Mesenchymal stem cell (in vitro differentiated cells and primary cell): ENCODE measurements at regions not wholly inside any gene's neighbourhood (a gene's known extent, or its start where the extent isn't known, plus 50 kb on each side); places are given as distances from the start of the nearest gene placed in this dataset.

Source experiments
- DNase-seq: peaks from one replicate; pipeline ENCODE4 v3.0.0-alpha.2; 2013
- H2AFZ ChIP-seq: one replicate; pipeline ENCODE4 v1.6.1; 2013; ENCODE audit warnings: low read depth, mild to moderate bottlenecking, control low read depth, inconsistent platforms, low read length, moderate library complexity
- H2AK5ac ChIP-seq: 2 replicates; pipeline ENCODE4 v1.6.1; 2013; ENCODE audit warnings: low read length, moderate library complexity, mild to moderate bottlenecking, inconsistent platforms; ENCODE audit not compliant: severe bottlenecking
- H2BK120ac ChIP-seq: one replicate; pipeline ENCODE4 v1.6.1; 2013; ENCODE audit warnings: low read depth, mild to moderate bottlenecking, inconsistent platforms, low read length, moderate library complexity
- H2BK12ac ChIP-seq, 2 experiments: one replicate each; pipeline ENCODE4 v1.6.1; 2013; ENCODE audit warnings: inconsistent platforms in 2 of 2, low read length in 2 of 2, mild to moderate bottlenecking in 2 of 2, moderate library complexity in 2 of 2, control low read depth in 1 of 2
- H2BK15ac ChIP-seq: one replicate; pipeline ENCODE4 v1.6.1; 2013; ENCODE audit warnings: mild to moderate bottlenecking, low read depth, inconsistent platforms; ENCODE audit not compliant: poor library complexity, severe bottlenecking
- H2BK5ac ChIP-seq: 2 replicates; pipeline ENCODE4 v1.6.1; 2013; ENCODE audit warnings: low read depth, mild to moderate bottlenecking, low read length, control low read depth, inconsistent platforms; ENCODE audit not compliant: poor library complexity, severe bottlenecking
- H3K14ac ChIP-seq, 2 experiments: one replicate each; pipeline ENCODE4 v1.6.1; 2013; ENCODE audit warnings: inconsistent platforms in 2 of 2, low read length in 2 of 2, control low read depth in 1 of 2, mild to moderate bottlenecking in 1 of 2, moderate library complexity in 1 of 2
- H3K18ac ChIP-seq, 2 experiments: one replicate each; pipeline ENCODE4 v1.6.1; 2013; ENCODE audit warnings: inconsistent platforms in 2 of 2, low read length in 2 of 2, control low read depth in 1 of 2, low read depth in 1 of 2, mild to moderate bottlenecking in 1 of 2
- H3K23ac ChIP-seq, 2 experiments: one replicate each; pipeline ENCODE4 v1.6.1; 2013; ENCODE audit warnings: inconsistent platforms in 2 of 2, low read length in 2 of 2, mild to moderate bottlenecking in 2 of 2, moderate library complexity in 2 of 2, control low read depth in 1 of 2
- H3K27ac ChIP-seq: 2 replicates; pipeline ENCODE4 v1.5.1; 2013; ENCODE audit warnings: mild to moderate bottlenecking, moderate library complexity, low read length, control low read depth, inconsistent platforms; ENCODE audit not compliant: poor library complexity, severe bottlenecking
- H3K27me3 ChIP-seq, 2 experiments: 2 replicates each; pipeline versions ENCODE4 v1.6.1 to v1.7.0; 2013; ENCODE audit warnings: low read length in 2 of 2, mild to moderate bottlenecking in 2 of 2, moderate library complexity in 2 of 2, control low read depth in 1 of 2, inconsistent platforms in 1 of 2; ENCODE audit not compliant: control insufficient read depth in 1 of 2, insufficient read depth in 1 of 2
- H3K36me3 ChIP-seq, 2 experiments: 2 replicates each; pipeline versions ENCODE4 v1.6.1 to v1.7.0; 2013; ENCODE audit warnings: low read length in 2 of 2, control low read depth in 1 of 2, inconsistent platforms in 1 of 2, low read depth in 1 of 2, mild to moderate bottlenecking in 1 of 2; ENCODE audit not compliant: insufficient read depth in 2 of 2, control insufficient read depth in 1 of 2
- H3K4ac ChIP-seq, 2 experiments: one replicate each; pipeline ENCODE4 v1.6.1; 2013; ENCODE audit warnings: inconsistent platforms in 2 of 2, low read length in 2 of 2, mild to moderate bottlenecking in 2 of 2, moderate library complexity in 2 of 2, control low read depth in 1 of 2, low read depth in 1 of 2
- H3K4me1 ChIP-seq: 2 replicates; pipeline ENCODE4 v1.6.1; 2013; ENCODE audit warnings: low read depth, low read length, control low read depth; ENCODE audit not compliant: control insufficient read depth, insufficient read depth
- H3K4me2 ChIP-seq: 2 replicates; pipeline ENCODE4 v1.6.1; 2013; ENCODE audit warnings: low read length, mild to moderate bottlenecking, inconsistent platforms; ENCODE audit not compliant: poor library complexity, severe bottlenecking
- H3K4me3 ChIP-seq, 2 experiments: 2 replicates each; pipeline versions ENCODE4 v1.5.1 to v1.7.0; 2013; ENCODE audit warnings: low read length in 2 of 2, mild to moderate bottlenecking in 2 of 2, control low read depth in 1 of 2, low read depth in 1 of 2; ENCODE audit not compliant: insufficient read depth in 1 of 2
- H3K79me1 ChIP-seq: replicated peaks from 2 replicates; pipeline ENCODE4 v1.6.1; 2013; ENCODE audit warnings: mild to moderate bottlenecking, control low read depth, low read length, inconsistent platforms; ENCODE audit not compliant: poor library complexity, severe bottlenecking
- H3K9ac ChIP-seq: 2 replicates; pipeline ENCODE4 v1.7.0; 2013; ENCODE audit warnings: mild to moderate bottlenecking, low read length, moderate library complexity
- H3K9me3 ChIP-seq: 2 replicates; pipeline ENCODE4 v1.7.0; 2013; ENCODE audit warnings: mild to moderate bottlenecking, low read length; ENCODE audit not compliant: control insufficient read depth
- H4K8ac ChIP-seq: one replicate; pipeline ENCODE4 v1.6.1; 2013; ENCODE audit warnings: inconsistent platforms, mild to moderate bottlenecking, low read length, moderate library complexity
- H4K91ac ChIP-seq: one replicate; pipeline ENCODE4 v1.6.1; 2013; ENCODE audit warnings: mild to moderate bottlenecking, low read length, inconsistent platforms
- WGBS: methylation state at CpG from one replicate; pipeline ENCODE4 v1.1.7; 2013; ENCODE audit warnings: mixed read lengths; 5-methylcytosine and 5-hydroxymethylcytosine counted together

DNA sequence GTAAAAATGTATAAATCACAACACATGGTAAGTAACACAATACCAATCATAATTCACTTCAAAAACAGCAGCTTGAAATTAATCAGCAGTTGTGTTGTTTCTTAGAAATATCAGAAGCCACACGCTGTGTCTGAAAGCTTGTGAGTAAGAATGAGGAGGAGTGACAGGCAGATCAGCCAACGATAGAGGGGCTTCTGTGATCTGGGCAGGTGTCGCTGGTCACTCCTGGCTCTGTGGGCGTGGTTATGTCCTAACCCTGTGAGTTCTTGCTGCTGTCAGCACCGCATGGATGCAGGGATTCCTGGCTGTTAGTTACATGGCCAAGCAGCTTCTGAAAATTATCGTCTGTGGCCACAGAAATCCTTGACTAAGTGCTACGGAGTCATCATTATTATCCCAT, 123.4 kb downstream of the SLC25A47 start:
- Histone ChIP-seq H3K14ac (no peak overlapping the region), H2BK120ac (no peak overlapping the region), H3K4me2 (no peak overlapping the region), H2AFZ (no peak overlapping the region), H3K9ac (no peak overlapping the region), H3K4ac (no peak overlapping the region), H2AK5ac (no peak overlapping the region), H3K4me3 (no peak overlapping the region), H3K27me3 (no peaks in the 10 kb centered on the region), H3K4me1 (peaks cover 29% of the 10 kb centered on the region), H4K91ac (no peak overlapping the region), H2BK15ac (no peak overlapping the region), H3K27ac (no peak overlapping the region), H3K79me1 (peaks cover 51% of the 10 kb centered on the region), H3K36me3 (no peaks in the 10 kb centered on the region), H3K9me3 (no peaks in the 10 kb centered on the region), H2BK5ac (no peak overlapping the region), H3K18ac (no peak overlapping the region), H4K8ac (no peak overlapping the region), H3K23ac (no peak overlapping the region), H2BK12ac (no peak overlapping the region)
- no peak for DNase-seq
- 85% methylated on average over 6 of the region's 7 CpGs for WGBS

DNA sequence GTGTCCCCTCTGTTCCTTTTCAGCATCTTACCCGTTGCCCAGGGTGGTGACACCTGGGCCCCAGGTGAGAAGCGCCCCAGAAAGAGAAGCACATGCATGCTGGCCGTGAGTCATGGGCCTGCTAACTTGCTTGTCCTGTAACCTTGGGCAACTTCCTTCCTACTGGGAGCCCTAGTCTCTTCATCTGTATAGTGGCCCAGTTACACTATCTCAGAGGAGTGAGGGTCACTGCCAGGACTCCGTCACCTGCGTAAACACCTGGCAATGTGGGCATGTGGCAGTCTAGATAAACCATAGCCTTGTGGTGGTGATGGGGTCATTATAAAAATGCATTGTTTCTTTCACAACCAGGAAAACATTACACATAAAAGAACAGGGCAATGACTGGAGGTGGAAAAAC, 125.2 kb downstream of the SLC25A47 start:
- Histone ChIP-seq H2AK5ac (no peak overlapping the region), H2BK120ac (no peak overlapping the region), H3K9ac (no peak overlapping the region), H2BK5ac (no peak overlapping the region), H3K14ac (no peak overlapping the region), H4K91ac (no peak overlapping the region), H3K36me3 (no peaks in the 10 kb centered on the region), H2BK15ac (no peak overlapping the region), H3K4me2 (no peak overlapping the region), H2BK12ac (no peak overlapping the region), H3K18ac (no peak overlapping the region), H3K27me3 (no peaks in the 10 kb centered on the region), H3K4me3 (no peak overlapping the region), H3K9me3 (no peaks in the 10 kb centered on the region), H3K4me1 (peaks cover 20% of the 10 kb centered on the region), H2AFZ (no peak overlapping the region), H3K27ac (no peak overlapping the region), H3K4ac (no peak overlapping the region), H3K23ac (no peak overlapping the region), H4K8ac (no peak overlapping the region), H3K79me1 (peaks cover 50% of the 10 kb centered on the region)
- 94% methylated on average over 3 of the region's 5 CpGs for WGBS
- no peak for DNase-seq

DNA sequence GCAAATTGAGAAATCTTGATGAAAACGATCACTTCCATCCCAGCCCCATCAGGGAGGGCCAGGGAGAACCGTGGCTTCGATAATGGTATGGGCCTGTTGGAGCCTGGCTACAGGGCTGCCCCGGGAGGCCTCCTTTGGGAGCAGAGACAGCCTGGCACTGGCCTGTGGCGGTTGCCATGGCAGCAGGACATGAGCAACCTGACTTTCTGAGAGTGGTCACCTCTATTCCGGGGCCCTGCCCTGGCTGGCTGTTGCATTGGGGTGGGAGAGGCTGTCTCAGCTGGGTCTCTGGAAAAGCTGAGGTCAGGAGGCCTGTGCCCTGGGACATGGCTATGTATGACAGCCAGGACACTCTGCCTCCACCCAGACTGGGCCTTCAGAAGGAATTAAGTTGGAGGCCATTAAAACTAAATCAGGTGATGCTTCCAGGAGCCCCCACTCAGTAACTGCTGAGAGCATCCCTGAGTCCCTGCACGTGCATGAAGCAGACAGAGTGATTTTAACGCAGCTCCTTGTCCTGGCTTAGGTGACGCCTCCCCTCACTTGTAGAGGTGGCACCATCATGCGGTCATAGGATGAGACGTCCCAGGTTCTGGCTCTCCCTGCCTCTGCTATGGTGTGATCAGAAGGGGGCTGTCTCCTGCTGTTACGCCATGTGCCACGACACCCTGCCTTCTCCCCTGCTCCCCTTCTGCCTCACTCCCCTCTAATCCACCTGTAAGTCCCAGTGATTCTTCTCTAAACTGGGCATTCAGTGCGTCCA, 126.3 kb downstream of the SLC25A47 start:
- Histone ChIP-seq H3K27me3 (no peaks in the 10 kb centered on the region), H2BK15ac (no peak overlapping the region), H3K14ac (peak overlapping the region in 1 of 2 experiments; percentile 13), H2AFZ (no peak overlapping the region), H2BK5ac (peak overlapping the region; percentile 26), H3K79me1 (peaks cover 47% of the 10 kb centered on the region), H3K4ac (no peak overlapping the region), H3K18ac (no peak overlapping the region), H2BK120ac (no peak overlapping the region), H2AK5ac (no peak overlapping the region), H3K36me3 (no peaks in the 10 kb centered on the region), H3K4me3 (no peak overlapping the region), H2BK12ac (no peak overlapping the region), H3K23ac (no peak overlapping the region), H3K27ac (no peak overlapping the region), H4K8ac (no peak overlapping the region), H4K91ac (peak overlapping the region; percentile 30), H3K9me3 (no peaks in the 10 kb centered on the region), H3K9ac (no peak overlapping the region), H3K4me2 (no peak overlapping the region), H3K4me1 (peaks cover 12% of the 10 kb centered on the region)
- 84% methylated on average over 14 of the region's 14 CpGs for WGBS
- DNase-seq: no peak

DNA sequence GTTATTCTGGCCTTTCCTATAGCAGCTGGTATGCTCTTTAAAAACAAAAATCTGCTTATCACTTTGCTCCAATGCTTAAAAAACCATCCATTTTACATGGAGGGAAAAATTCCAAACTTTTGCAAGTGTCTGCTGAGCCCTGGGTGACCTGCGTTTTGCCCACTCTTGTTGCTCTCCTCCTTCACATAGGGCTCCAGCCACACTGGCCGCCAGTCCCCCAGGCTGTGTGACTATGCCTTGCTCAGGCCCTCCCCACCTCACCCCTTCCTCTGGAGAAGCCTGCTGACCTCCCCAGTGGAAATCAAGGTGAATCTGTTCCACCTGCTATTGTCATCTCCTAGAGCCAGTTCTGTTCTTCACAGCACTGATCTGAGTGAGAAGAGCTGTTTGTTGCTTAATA, 126.9 kb downstream of the SLC25A47 start:
- Histone ChIP-seq H3K4me2 (no peak overlapping the region), H2BK5ac (no peak overlapping the region), H3K23ac (no peak overlapping the region), H2BK120ac (no peak overlapping the region), H3K4ac (no peak overlapping the region), H2AFZ (no peak overlapping the region), H2BK12ac (no peak overlapping the region), H3K14ac (no peak overlapping the region), H4K8ac (no peak overlapping the region), H2AK5ac (no peak overlapping the region), H3K9ac (no peak overlapping the region), H3K18ac (no peak overlapping the region), H3K9me3 (no peaks in the 10 kb centered on the region), H3K27me3 (no peaks in the 10 kb centered on the region), H3K4me1 (peaks cover 12% of the 10 kb centered on the region), H2BK15ac (no peak overlapping the region), H3K27ac (no peak overlapping the region), H4K91ac (no peak overlapping the region), H3K4me3 (no peak overlapping the region), H3K79me1 (peaks cover 41% of the 10 kb centered on the region), H3K36me3 (no peaks in the 10 kb centered on the region)
- WGBS: 90% methylated on average over 2 of the region's 2 CpGs
- DNase-seq: no peak
